Breast epithelium (tissue), 4 donors: ENCODE measurements at regions not wholly inside any gene's neighbourhood (a gene's known extent, or its start where the extent isn't known, plus 50 kb on each side); places are given as distances from the start of the nearest gene placed in this dataset.
A peak's percentile ranks its signal among the peaks of the same experiment; 100 is the strongest.

ENCODE experiments used
- DNase-seq, 2 donors: peaks; one replicate each; pipeline ENCODE4 v3.0.0-alpha.2; 2019; ENCODE audit warnings: low spot score in 2 of 2
- H3K27ac ChIP-seq, 2 donors: fragments of 200-600 bp; sonication (generic) in 1 of 2; one replicate each; pipeline ENCODE4 v1.5.1; 2016 to 2019; ENCODE audit warnings: mild to moderate bottlenecking in 1 of 2
- H3K27me3 ChIP-seq, 2 donors: fragments of 200-600 bp; sonication (generic) in 1 of 2; one replicate each; pipeline versions ENCODE4 v1.5.1 to v1.6.0; 2017 to 2019; ENCODE audit warnings: control low read depth in 1 of 2, mild to moderate bottlenecking in 1 of 2
- H3K36me3 ChIP-seq: fragments of 200-600 bp; one replicate; pipeline ENCODE4 v1.5.1; 2019
- H3K4me1 ChIP-seq, 2 donors: fragments of 200-600 bp; sonication (generic); one replicate each; pipeline ENCODE4 v1.5.1; 2016 to 2019; ENCODE audit warnings: control low read depth in 1 of 2
- H3K4me3 ChIP-seq, 3 donors: fragments of 200-600 bp; sonication (generic); 1 replicate in 2 of 3; 2 replicates in 1 of 3; pipeline ENCODE4 v1.5.1; 2016 to 2019; ENCODE audit warnings: mild to moderate bottlenecking in 3 of 3, moderate library complexity in 2 of 3
- H3K9me3 ChIP-seq, 2 donors: fragments of 200-600 bp; sonication (generic) in 1 of 2; one replicate each; pipeline ENCODE4 v1.5.1; 2016 to 2019; ENCODE audit warnings: control low read depth in 1 of 2
- CTCF ChIP-seq, 3 donors: fragments of 450-650 bp; IDR thresholded peaks; one replicate each; pipeline ENCODE4 v1.5.1; 2016 to 2017; ENCODE audit warnings: antibody characterized with exemption in 3 of 3, mild to moderate bottlenecking in 3 of 3, moderate library complexity in 3 of 3
- POLR2A ChIP-seq: fragments of 450-650 bp; IDR thresholded peaks from one replicate; pipeline ENCODE4 v1.6.1; 2016; ENCODE audit warnings: antibody characterized with exemption, mild to moderate bottlenecking, moderate library complexity
- POLR2AphosphoS5 ChIP-seq, 3 donors: sonication (generic); formaldehyde crosslinking; IDR thresholded peaks; one replicate each; pipeline ENCODE4 v1.6.1; 2017; ENCODE audit warnings: antibody characterized with exemption in 3 of 3
- intact Hi-C: fragments of 100-400 bp; cut with DNase I; formaldehyde crosslinking; loops from one replicate; pipeline ENCODE4 v1.15.1; 2023; ENCODE audit warnings: low total_unique reads

- Histone ChIP-seq H3K36me3 (no peaks in the 10 kb centered on the region), H3K27me3 (no peaks in the 10 kb centered on the region), H3K4me1 (no peaks in the 10 kb centered on the region), H3K4me3 (no peak overlapping the region), H3K9me3 (no peaks in the 10 kb centered on the region), H3K27ac (no peak overlapping the region)
- intact Hi-C loops: no loop called here
- TF ChIP-seq CTCF (IDR thresholded peaks at IDR 0.05) (no peak), POLR2AphosphoS5 (IDR thresholded peaks at IDR 0.05) (no peak), POLR2A (no peak)
- no peak for DNase-seq
Observed at GRCh38 chr4:106503116-106504050, 134.8 kb upstream of the GIMD1 start.

- TF ChIP-seq POLR2AphosphoS5 (IDR thresholded peaks at IDR 0.05) (no peak), CTCF (IDR thresholded peaks at IDR 0.05) (peak in 2 of 3 donors; percentile 22 to 28)
- peak in 1 of 2 donors; percentile 61 for DNase-seq
- H3K27me3 ChIP-seq: no peaks in the 10 kb centered on the region
- no peaks in the 10 kb centered on the region for H3K4me1 ChIP-seq
- H3K9me3 ChIP-seq: no peaks in the 10 kb centered on the region
- H3K36me3 ChIP-seq: no peaks in the 10 kb centered on the region
- H3K4me3 ChIP-seq: no peak overlapping the region
- no peak overlapping the region for H3K27ac ChIP-seq
- intact Hi-C loops: no loop called here
Observed at GRCh38 chr4:106502106-106502699, 133.6 kb upstream of the GIMD1 start.

- Histone ChIP-seq H3K27ac (no peak overlapping the region), H3K36me3 (no peaks in the 10 kb centered on the region), H3K27me3 (no peaks in the 10 kb centered on the region), H3K4me3 (no peak overlapping the region), H3K4me1 (no peaks in the 10 kb centered on the region), H3K9me3 (no peaks in the 10 kb centered on the region)
- no peak for DNase-seq
- intact Hi-C loops: no loop called here
- TF ChIP-seq POLR2A (no peak), CTCF (IDR thresholded peaks at IDR 0.05) (no peak), POLR2AphosphoS5 (IDR thresholded peaks at IDR 0.05) (no peak)
Observed at GRCh38 chr4:106497271-106497670, 128.7 kb upstream of the GIMD1 start.

- Histone ChIP-seq H3K4me3 (no peak overlapping the region), H3K9me3 (no peaks in the 10 kb centered on the region), H3K4me1 (no peaks in the 10 kb centered on the region), H3K27me3 (no peaks in the 10 kb centered on the region), H3K36me3 (no peaks in the 10 kb centered on the region), H3K27ac (no peak overlapping the region)
- no peak for DNase-seq
- intact Hi-C loops: no loop called here
- TF ChIP-seq POLR2AphosphoS5 (IDR thresholded peaks at IDR 0.05): no peak
- TF ChIP-seq CTCF (IDR thresholded peaks at IDR 0.05): no peak
- no peak for TF ChIP-seq POLR2A
Observed at GRCh38 chr4:106496061-106496460, 127.5 kb upstream of the GIMD1 start.

- no peak overlapping the region for H3K4me3 ChIP-seq
- no peaks in the 10 kb centered on the region for H3K36me3 ChIP-seq
- no peak for TF ChIP-seq POLR2AphosphoS5 (IDR thresholded peaks at IDR 0.05)
- no peak for TF ChIP-seq CTCF (IDR thresholded peaks at IDR 0.05)
- TF ChIP-seq POLR2A: no peak
- H3K27me3 ChIP-seq: no peaks in the 10 kb centered on the region
- no peaks in the 10 kb centered on the region for H3K4me1 ChIP-seq
- no peaks in the 10 kb centered on the region for H3K9me3 ChIP-seq
- intact Hi-C loops: no loop called here
- no peak overlapping the region for H3K27ac ChIP-seq
- DNase-seq: no peak
Observed at GRCh38 chr4:106495476-106495875, 126.9 kb upstream of the GIMD1 start.
